ENCODE measurements at regions not wholly inside any gene's neighbourhood (a gene's known extent, or its start where the extent isn't known, plus 50 kb on each side); places are given as distances from the start of the nearest gene placed in this dataset.
"Not testable (repeated sequence)": the region's sequence is repeated elsewhere in the genome, so short reads cannot be mapped to it uniquely, and the experiment has no call there.

GRCh38 chr20:47842004-47842403, 56.7 kb upstream of the SULF2 start:
- DNase-seq, ATAC-seq: not testable (repeated sequence)

DNA sequence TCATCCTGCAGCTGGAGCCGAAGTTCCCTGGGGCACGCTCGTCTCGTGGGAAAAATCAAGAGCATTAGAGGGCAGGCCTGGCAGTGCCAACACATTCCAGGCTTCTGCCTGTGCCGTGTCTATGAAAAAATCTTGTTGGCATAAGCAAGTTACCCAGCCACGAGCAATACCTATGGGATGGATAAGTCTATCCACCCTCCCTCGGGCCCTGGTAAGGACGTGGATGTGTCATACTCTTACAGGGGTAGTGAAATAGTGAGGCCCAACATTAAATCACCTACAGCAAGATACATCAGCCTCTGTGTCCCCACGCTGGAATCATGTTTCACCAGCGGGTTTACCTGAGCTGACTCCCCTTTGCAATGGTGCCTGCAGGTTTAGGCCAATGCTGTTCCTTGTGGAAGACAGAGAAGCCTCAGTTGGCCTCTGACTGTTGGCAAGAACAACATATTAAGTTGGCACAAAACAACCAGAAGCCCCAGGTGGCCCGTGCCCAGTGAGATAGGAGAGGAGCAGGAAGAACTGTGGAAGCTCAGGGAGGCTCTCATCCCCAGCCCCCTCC, 51.1 kb upstream of the SULF2 start:
- ATAC-seq, DNase-seq: not testable (repeated sequence)
